CD14-positive monocyte (primary cell): ENCODE measurements at regions not wholly inside any gene's neighbourhood (a gene's known extent, or its start where the extent isn't known, plus 50 kb on each side); places are given as distances from the start of the nearest gene placed in this dataset.

Source experiments
- DNase-seq, 3 donors: peaks; one replicate each; pipeline ENCODE4 v3.0.0-alpha.2; 2011 to 2022
- H2AFZ ChIP-seq: 2 replicates; pipeline ENCODE4 v1.6.0; 2012; ENCODE audit warnings: mild to moderate bottlenecking, low read depth, low read length, inconsistent platforms; ENCODE audit not compliant: insufficient read depth, poor library complexity, severe bottlenecking
- H3K27ac ChIP-seq, 2 donors: 1 replicate in 1 of 2; 2 replicates in 1 of 2; pipeline ENCODE4 v1.5.1; 2012 to 2013; ENCODE audit warnings: low read length in 2 of 2, control low read depth in 1 of 2, inconsistent platforms in 1 of 2, low read depth in 1 of 2, mild to moderate bottlenecking in 1 of 2
- H3K27me3 ChIP-seq, 2 donors: one replicate each; pipeline versions ENCODE4 v1.6.0 to v1.6.1; 2011 to 2013; ENCODE audit warnings: low read length in 2 of 2; ENCODE audit not compliant: control insufficient read depth in 2 of 2, insufficient read depth in 2 of 2
- H3K36me3 ChIP-seq, 2 donors: replicated peaks in 1 of 2; 1 replicate in 1 of 2; 2 replicates in 1 of 2; pipeline versions ENCODE4 v1.5.1 to v1.6.1; 2012 to 2013; ENCODE audit warnings: low read length in 2 of 2, control low read depth in 1 of 2, inconsistent platforms in 1 of 2, mild to moderate bottlenecking in 1 of 2; ENCODE audit not compliant: insufficient read depth in 2 of 2, control insufficient read depth in 1 of 2
- H3K4me1 ChIP-seq, 2 donors: 1 replicate in 1 of 2; 2 replicates in 1 of 2; pipeline versions ENCODE4 v1.5.1 to v1.6.1; 2012 to 2013; ENCODE audit warnings: low read length in 2 of 2, control low read depth in 1 of 2, inconsistent platforms in 1 of 2, mild to moderate bottlenecking in 1 of 2, moderate library complexity in 1 of 2; ENCODE audit not compliant: insufficient read depth in 2 of 2, control insufficient read depth in 1 of 2
- H3K4me2 ChIP-seq: replicated peaks from 2 replicates; pipeline ENCODE3; 2012; ENCODE audit warnings: low read length, moderate library complexity, mild to moderate bottlenecking; ENCODE audit not compliant: poor library complexity, severe bottlenecking; ENCODE audit errors: extremely low read depth
- H3K4me3 ChIP-seq, 3 experiments: fragments of 200-600 bp in 1 of 3; sonication (generic) in 1 of 3; replicated peaks in 1 of 3; 1 replicate in 2 of 3; 2 replicates in 1 of 3; pipeline ENCODE4 v1.5.1; 2011 to 2013; ENCODE audit warnings: low read length in 3 of 3, mild to moderate bottlenecking in 3 of 3, control low read depth in 2 of 3, low read depth in 2 of 3, inconsistent platforms in 1 of 3, moderate library complexity in 1 of 3
- H3K79me2 ChIP-seq: 2 replicates; pipeline ENCODE4 v1.6.0; 2012; ENCODE audit warnings: mild to moderate bottlenecking, control low read depth, inconsistent platforms, low read length, moderate library complexity; ENCODE audit not compliant: insufficient read depth
- H3K9ac ChIP-seq: 2 replicates; pipeline ENCODE4 v1.6.0; 2017; ENCODE audit warnings: low read length, mild to moderate bottlenecking; ENCODE audit not compliant: insufficient read depth, poor library complexity, severe bottlenecking
- H3K9me3 ChIP-seq, 2 donors: replicated peaks in 1 of 2; 1 replicate in 1 of 2; 2 replicates in 1 of 2; pipeline versions ENCODE4 v1.5.1 to v1.6.1; 2012 to 2013; ENCODE audit warnings: low read length in 2 of 2, control low read depth in 1 of 2; ENCODE audit not compliant: control insufficient read depth in 1 of 2, insufficient read depth in 1 of 2
- H4K20me1 ChIP-seq: 2 replicates; pipeline ENCODE4 v1.6.0; 2012; ENCODE audit warnings: mild to moderate bottlenecking, low read length, control low read depth, moderate library complexity; ENCODE audit not compliant: insufficient read depth
- H3K27ac Mint-ChIP-seq, 7 donors: one replicate each; pipeline ENCODE4 v1.8.0; 2020; ENCODE audit warnings: mild to moderate bottlenecking in 7 of 7, mixed read lengths in 7 of 7, moderate library complexity in 6 of 7, inconsistent platforms in 2 of 7
- H3K27me3 Mint-ChIP-seq, 3 donors: one replicate each; pipeline ENCODE4 v1.8.0; 2021 to 2022; ENCODE audit warnings: low read depth in 3 of 3, mild to moderate bottlenecking in 3 of 3, mixed read lengths in 3 of 3, moderate library complexity in 3 of 3, inconsistent platforms in 1 of 3
- H3K36me3 Mint-ChIP-seq, 2 donors: one replicate each; pipeline ENCODE4 v1.8.0; 2020; ENCODE audit warnings: mixed read lengths in 2 of 2, inconsistent platforms in 1 of 2, mild to moderate bottlenecking in 1 of 2
- H3K4me1 Mint-ChIP-seq: one replicate; pipeline ENCODE4 v1.8.0; 2020; ENCODE audit warnings: mild to moderate bottlenecking, mixed read lengths
- H3K4me3 Mint-ChIP-seq, 2 donors: one replicate each; pipeline ENCODE4 v1.8.0; 2020; ENCODE audit warnings: mild to moderate bottlenecking in 2 of 2, mixed read lengths in 2 of 2, moderate library complexity in 1 of 2
- H3K9me3 Mint-ChIP-seq, 7 donors: one replicate each; pipeline ENCODE4 v1.8.0; 2020 to 2022; ENCODE audit warnings: mixed read lengths in 7 of 7, mild to moderate bottlenecking in 6 of 7, moderate library complexity in 6 of 7, inconsistent platforms in 2 of 7
- CTCF ChIP-seq: fragments of 200-600 bp; IDR thresholded peaks from one replicate; pipeline ENCODE4 v1.8.0; 2022; ENCODE audit warnings: antibody characterized with exemption, mild to moderate bottlenecking
- WGBS: methylation state at CpG from one replicate; pipeline ENCODE4 v1.1.5; 2013; ENCODE audit warnings: missing lambda C conversion rate; ENCODE audit not compliant: insufficient coverage; 5-methylcytosine and 5-hydroxymethylcytosine counted together
- intact Hi-C, 2 donors: fragments of 100-400 bp; cut with micrococcal nuclease; formaldehyde crosslinking; loops; one replicate each; pipeline versions ENCODE4 v1.15.0 to v1.15.1; 2023

GRCh38 chr2:198873503-198874471 is 584.0 kb downstream of the SATB2 start:
- no peak overlapping the region for H3K27ac Mint-ChIP-seq
- no peak overlapping the region for H3K27ac ChIP-seq
- no peak overlapping the region for H3K4me3 ChIP-seq
- H3K4me3 Mint-ChIP-seq: no peak overlapping the region
- WGBS: no CpG with 5 or more reads among the region's 8 CpGs
- H3K4me2 ChIP-seq: no peak overlapping the region
- H3K27me3 Mint-ChIP-seq: peaks cover 0 to 2% (median 0%) of the 10 kb centered on the region in 3 donors
- no peaks in the 10 kb centered on the region for H3K4me1 Mint-ChIP-seq
- H3K27me3 ChIP-seq: no peaks in the 10 kb centered on the region
- TF ChIP-seq CTCF: no peak
- H3K9me3 Mint-ChIP-seq: peaks cover 0 to 8% (median 5%) of the 10 kb centered on the region in 7 donors
- H2AFZ ChIP-seq: no peak overlapping the region
- H3K4me1 ChIP-seq: no peaks in the 10 kb centered on the region
- H4K20me1 ChIP-seq: no peaks in the 10 kb centered on the region
- intact Hi-C loops: no loop called here
- no peaks in the 10 kb centered on the region for H3K79me2 ChIP-seq
- no peak overlapping the region for H3K9ac ChIP-seq
- H3K36me3 ChIP-seq: no peaks in the 10 kb centered on the region
- no peak for DNase-seq
- H3K9me3 ChIP-seq: peaks cover 0 to 8% of the 10 kb centered on the region in 2 donors
- H3K36me3 Mint-ChIP-seq: no peaks in the 10 kb centered on the region

- no peak overlapping the region for H3K4me3 Mint-ChIP-seq
- no peaks in the 10 kb centered on the region for H3K4me1 ChIP-seq
- H3K4me3 ChIP-seq: no peak overlapping the region
- no peaks in the 10 kb centered on the region for H3K36me3 Mint-ChIP-seq
- H3K4me2 ChIP-seq: no peak overlapping the region
- no peaks in the 10 kb centered on the region for H3K27me3 ChIP-seq
- H2AFZ ChIP-seq: no peak overlapping the region
- H3K4me1 Mint-ChIP-seq: no peaks in the 10 kb centered on the region
- no peaks in the 10 kb centered on the region for H3K27me3 Mint-ChIP-seq
- H4K20me1 ChIP-seq: no peaks in the 10 kb centered on the region
- intact Hi-C loops: no loop called here
- no peak overlapping the region for H3K9ac ChIP-seq
- no peaks in the 10 kb centered on the region for H3K79me2 ChIP-seq
- H3K27ac Mint-ChIP-seq: no peak overlapping the region
- H3K9me3 Mint-ChIP-seq: peaks cover 2 to 8% (median 3%) of the 10 kb centered on the region in 7 donors
- DNase-seq: no peak
- H3K9me3 ChIP-seq: no peaks in the 10 kb centered on the region
- H3K36me3 ChIP-seq: no peaks in the 10 kb centered on the region
- 100% methylated on average over 3 of the region's 5 CpGs for WGBS
- H3K27ac ChIP-seq: no peak overlapping the region
- TF ChIP-seq CTCF: no peak
These were observed 594.1 kb downstream of the SATB2 start for GRCh38 chr2:198863655-198864054.
